Stimulated activated CD4-positive, alpha-beta T cell treated with anti-CD3 and anti-CD28 coated beads, Interleukin-1b, Interleukin-23, amount 100 ng/mL, for 4 hours (primary cell): ENCODE measurements at regions not wholly inside any gene's neighbourhood (a gene's known extent, or its start where the extent isn't known, plus 50 kb on each side); places are given as distances from the start of the nearest gene placed in this dataset.

ENCODE experiments used
- DNase-seq, 2 donors: peaks; one replicate each; pipeline ENCODE4 v3.0.0-alpha.2; 2020; ENCODE audit warnings: low read depth in 2 of 2

DNA sequence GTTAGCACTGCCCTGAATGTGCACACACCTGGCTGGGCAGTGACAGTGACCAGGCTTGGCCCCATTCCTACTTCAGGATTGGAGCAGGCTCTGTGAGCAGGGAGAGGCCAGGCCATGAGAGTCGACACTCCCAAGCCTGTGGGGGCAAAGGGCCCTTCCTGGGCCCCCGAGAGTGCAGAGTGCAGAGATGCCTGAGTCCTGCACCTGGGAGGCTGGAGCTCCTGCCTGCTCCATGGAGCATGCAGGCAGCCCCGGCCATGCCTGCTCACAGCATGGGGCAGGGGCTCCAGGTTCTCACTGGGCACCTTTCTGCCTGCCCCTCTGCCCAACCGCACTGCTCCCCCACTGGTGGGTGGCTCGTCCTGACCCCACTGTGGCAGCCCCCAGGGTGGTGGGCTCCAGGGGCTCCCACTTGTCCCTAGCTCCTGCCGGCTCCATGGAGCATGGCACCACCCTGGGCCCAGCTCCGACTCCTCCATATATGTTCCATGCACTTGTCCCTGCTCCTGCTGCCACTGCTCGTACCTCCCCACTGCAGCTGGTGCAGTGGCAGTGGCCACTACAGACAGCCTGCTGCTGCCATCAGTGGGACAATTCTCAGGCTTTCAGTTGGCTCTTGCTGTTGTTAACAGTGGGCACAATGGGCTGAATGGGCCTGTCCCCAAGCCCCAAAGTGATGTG lies 282.0 kb downstream of the RPRM start:
- DNase-seq, result no peak

DNA sequence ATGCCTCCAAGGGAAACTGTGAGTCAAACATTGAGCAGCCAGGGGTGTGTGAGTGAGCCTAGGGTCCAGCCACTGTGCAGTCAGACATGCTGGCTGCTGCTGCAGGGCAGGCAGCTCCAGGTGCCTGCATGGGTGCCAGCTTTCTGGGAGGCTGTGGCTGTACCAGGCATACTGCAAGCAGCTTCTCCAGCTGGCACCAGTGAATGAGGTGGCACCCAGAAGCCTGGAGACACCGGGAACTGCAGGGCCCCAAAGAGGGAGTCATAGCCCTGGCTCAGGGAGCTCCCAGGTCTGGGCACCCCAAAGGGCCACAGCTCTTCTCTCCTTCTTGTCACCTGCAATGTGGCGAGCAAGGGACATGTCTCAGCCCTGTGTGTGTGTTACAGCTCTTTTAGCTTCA lies 283.2 kb downstream of the RPRM start:
- DNase-seq, result no peak

DNA sequence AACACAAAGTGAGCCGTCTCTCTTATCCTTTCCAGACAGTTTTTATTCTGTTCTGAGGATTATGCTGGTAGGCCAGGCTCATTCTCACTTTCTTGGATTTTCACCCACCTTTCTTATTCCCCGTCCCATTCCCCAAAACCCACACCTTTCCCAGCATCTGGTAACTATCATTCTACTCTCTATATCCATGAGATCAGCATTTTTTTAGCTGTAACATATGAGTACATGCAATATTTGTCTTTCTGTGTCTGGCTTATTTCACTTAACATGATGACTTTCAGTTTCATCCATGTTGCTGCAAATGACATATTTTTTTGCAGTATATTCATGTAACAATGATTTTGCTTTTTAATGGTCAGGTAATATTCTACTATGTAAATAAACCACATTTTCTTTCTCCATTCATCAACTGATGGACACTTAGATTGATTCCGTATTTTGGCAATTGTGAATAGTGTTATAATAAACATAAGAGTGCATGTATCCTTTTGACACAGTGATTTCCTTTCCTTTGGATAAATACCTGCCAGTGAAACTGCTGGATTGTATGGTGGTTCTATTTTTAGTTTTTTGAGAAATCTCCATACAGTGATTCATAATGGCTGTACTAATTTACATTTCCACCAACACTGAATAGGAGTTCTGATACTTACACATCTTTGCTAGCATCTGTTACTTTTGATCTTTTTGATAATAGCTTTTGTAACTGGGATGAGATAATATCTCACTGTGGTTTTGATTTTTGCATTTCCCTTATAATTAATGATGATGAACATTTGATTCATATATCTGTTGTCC lies 289.3 kb downstream of the RPRM start:
- no peak for DNase-seq

DNA sequence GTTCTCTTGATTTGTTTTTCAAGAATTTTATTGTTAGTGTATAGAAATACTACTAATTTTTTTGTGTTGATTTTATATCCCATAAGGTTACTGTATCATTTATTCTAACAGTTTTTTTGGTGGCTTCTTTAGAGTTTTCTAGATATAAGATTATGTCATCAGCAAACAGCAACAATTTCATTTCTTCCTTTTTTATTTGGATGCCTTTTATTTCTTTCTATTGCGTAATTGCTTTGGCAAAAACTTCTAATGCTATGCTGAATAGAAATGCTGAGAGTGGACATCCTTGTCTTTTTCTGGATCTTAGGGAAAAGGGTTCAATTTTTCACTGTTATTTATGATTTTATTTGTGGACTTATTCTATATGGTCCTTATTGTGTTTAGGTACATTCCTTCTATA lies 298.8 kb downstream of the RPRM start:
- DNase-seq, result no peak

DNA sequence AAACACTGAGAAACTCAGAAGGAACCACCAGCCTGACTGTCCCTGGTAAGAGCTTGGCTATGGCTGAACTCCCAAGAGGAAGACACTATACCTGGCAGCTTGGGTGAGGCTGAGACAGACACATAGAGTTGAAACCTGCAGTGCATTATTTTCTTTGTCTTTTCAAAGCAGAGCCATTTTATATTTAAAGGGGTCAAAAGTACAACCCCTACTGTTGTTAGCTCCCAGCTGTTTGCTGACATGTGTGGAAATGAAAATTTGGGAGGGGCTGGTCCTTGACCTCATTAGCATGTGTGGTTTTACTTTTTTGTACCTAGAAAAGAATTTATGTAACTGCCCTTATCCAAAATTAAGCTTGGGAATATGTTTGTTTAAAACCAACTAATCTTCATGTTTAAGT lies 309.0 kb downstream of the RPRM start:
- no peak for DNase-seq

DNA sequence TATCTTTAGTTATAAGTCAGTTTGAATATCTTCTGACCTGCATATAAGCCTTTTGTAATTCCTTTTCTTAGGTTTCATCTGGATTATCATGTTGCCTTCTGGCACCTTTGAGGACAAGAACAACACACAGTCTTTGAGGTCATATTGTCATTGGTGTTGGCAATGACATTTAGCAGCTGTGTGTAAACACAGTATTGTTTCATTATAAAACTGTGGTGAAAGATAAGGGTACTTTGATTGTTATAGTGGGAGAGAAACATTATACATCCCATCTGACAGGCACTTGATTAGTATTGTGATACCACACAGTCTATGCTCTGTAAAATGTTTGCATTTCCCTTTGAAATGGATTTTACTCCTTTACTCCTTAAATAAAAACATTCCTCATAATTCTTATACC lies 313.5 kb downstream of the RPRM start:
- no peak for DNase-seq

DNA sequence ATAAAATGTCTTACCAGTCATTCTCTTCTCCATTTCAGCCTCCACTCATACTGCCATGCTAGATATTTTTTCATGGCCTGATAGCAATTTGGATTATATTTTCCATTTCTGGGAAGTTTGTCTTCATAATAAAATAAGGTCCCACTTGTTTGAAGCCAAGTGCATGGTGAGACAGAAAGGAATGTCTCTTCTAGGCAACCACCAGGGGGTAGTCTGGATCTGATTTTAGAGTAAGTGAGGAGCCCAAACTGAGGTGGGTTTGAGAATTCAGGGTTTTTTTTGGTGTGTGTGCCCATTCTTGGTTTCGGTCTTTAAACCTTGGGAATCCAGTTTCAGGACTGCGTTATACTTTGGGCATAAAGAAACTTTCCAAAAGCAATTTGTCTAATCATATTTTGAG lies 315.5 kb downstream of the RPRM start:
- no peak for DNase-seq

DNA sequence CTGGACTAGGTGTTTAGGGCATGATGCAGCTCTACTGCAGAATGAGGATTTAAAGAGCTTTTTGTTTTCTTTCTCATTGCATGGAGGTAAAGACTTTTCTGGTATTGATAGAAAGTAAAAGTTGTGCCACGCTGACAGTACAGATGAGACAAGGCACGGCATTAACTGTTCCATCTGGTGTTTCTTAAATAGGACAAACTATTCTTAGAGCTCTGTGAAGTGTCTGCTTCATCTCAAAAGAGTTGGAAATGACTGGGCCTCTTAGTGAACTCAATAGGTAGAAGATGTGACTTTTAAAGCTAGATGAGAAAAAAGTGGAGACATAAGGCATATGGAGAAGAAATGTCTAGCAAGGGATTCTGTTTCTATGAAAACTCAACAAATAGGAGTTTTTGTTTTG lies 321.8 kb downstream of the RPRM start:
- no peak for DNase-seq

DNA sequence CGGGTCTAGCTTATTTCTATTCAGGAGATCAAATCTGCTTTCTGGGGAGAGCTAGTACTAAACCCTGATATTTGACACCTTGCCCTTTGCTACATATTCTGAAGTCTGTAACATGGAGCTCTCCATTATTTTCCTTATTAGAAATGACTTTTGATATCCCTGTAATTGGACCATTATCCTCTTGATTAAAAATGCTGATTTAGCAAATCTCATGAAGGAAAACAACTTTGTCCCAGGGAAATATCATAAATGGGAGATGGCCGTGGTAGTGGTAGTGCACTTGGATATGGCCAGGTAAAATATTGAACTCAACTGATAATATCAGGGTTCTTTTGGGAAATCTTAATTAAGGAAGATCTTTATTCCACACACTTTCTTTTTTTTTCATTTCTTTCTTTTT lies 326.5 kb downstream of the RPRM start:
- no peak for DNase-seq

DNA sequence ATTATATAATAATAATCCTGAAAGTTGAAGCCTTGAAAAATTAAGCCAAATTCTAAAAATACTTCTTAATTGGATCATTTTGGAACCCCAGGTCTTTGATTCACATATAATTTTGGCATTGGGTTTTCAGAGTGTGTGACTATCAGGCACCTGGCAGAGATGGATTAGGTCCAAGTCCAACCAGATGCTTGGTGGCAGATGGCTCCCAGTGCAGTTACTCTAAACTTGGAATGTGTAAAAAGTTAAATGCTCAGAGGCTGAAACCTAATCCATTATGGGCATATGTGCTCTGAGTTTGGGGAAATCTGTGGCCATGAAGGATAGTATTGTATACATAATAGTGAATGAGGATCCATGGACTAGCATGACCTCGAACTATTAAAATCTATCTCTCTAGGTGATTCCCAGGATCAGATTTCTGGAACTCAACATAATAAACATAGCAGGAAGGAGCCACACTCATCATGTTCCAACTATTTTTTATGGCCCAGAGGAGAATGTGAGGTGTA lies 333.0 kb downstream of the RPRM start:
- no peak for DNase-seq

DNA sequence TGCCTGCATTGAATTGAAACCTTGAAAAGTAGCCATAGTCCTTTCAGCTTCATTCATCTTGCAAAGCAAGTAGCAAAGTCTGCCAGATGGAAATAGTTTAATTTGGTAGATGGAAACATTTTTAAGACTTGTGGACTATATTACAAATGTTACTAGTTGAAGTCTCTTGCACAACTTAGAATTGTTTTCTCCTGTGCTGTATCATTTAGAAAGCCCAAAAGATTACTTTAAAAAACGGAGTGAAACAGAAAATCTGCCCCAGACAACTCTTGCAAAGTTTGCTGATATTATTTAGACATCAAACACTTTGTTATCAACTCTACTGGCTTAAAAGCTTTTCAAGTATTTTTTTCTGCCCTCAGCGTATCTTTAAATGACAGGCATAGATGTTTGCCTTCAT lies 335.0 kb downstream of the RPRM start:
- DNase-seq, result no peak

DNA sequence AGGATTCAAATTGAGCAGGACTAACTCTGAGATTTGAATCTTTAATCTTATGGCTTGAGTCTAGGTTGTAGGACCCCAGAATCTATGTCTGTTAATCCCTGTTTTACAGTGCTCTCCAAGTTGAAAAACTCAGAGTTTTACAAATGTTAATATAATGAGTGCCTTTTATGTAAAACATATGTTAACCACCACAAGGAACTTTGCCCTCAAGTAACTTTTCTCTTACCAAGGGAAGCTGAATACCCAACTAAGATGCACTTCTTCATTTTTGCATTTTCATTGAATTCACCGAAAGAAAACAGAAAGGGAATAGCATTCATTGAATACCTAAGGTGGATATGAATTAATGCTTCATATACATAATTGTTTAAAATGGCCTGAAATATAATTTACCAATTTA lies 338.1 kb downstream of the RPRM start:
- no peak for DNase-seq

DNA sequence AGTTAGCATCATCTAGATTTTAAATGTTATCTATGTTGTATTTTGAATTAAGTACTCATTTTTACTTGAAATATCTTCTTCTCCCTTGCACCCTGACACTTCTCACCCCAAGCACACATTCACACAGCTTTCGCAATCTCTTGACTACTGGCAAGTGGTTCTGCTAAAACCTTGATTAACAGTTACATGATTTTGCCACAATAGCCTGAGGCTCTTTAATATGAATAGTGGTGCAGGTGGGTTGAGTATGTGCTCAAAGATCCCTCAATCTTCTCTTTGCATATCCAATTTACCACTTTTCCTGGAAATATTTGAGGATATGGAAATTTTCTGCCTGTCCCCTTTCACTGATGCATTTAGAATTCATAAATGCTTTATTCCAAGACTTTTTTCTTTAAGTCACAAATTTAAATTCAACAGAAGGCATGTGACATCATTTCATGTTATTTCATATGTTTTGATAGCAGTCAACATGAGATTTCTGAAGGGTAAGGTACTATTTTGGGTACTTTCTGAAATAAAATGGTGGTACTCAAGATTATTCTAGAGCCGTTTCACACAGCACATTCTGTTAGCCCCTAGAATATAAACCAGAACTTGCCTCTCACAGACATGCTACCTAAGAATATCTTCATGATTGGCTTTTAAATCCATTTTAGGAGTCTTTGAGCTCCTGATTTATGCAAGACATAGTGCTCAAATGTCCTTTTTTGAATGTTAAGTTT lies 339.7 kb downstream of the RPRM start:
- no peak for DNase-seq

DNA sequence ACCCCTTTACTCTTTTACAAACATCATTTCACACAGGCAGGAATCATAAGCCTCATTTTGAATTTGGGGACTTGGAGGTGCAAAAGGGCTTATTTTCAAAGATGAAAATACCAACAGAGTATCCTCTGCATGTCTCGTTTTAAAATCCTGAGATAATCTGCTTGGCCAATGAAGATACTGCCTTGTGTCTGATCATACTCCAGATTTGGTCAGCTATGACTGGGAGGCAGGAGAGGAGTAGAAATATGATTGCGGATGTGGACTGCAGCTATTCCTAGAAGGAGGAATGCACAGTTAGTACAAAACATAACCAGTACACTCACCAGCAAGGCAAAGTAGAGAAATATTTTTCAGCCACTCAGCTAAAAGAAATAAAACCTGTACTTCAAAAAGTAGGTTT lies 342.3 kb downstream of the RPRM start:
- no peak for DNase-seq

DNA sequence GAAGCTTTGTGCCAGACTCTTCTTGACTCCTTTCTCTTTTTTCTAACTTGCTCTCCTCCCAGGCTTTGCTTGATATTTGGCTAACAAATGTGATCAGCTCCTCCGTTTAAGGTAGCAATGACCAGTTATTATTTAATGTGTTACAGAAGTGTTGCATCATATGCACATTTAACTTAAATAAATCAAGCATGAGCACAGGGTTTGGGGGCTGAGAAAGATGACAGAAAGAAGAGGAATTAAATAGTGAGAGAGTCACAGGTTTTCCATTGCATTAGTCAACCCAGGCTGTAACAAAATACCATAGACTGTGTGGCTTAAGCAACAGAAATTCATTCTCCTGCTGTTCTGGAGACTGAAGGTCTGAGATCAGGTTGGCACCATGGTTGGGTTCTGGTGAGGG lies 343.8 kb downstream of the RPRM start:
- DNase-seq, result no peak

DNA sequence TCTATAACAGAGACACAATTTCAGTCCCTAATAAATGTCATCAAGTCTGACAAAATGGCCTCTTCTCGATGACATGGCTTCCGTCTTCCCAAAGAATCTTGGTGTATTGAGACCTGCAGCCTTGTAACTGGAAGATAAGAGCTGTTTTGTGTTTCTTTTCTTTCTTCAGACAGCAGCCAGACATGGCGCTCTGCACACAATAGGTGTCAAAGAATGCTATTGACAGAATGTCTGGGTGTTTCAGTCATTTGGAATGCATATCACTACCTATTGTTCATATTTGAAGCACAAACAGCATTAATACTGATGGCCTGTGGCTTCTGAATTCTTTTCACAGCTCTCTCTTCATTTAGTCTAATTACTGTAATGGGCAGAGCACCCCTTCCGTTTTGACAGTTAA lies 344.8 kb downstream of the RPRM start:
- DNase-seq, result no peak

DNA sequence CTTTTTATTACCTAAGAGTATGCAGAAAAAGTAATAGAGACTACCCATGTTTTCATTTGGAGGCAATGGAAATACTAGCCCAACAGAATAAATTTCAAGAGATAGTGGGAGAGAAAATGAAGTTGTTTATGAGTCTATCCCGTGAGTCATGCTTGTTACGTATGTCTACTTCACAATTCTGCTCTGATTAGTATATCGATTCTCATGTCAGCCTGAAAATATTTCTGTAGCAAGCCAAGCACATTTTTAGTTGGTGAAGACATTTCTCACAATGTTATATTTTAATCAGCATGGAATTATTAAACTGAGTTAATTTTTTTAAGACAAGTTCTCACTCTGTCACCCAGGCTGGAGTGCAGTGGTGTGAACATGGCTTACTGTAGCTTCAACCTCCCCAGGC lies 346.1 kb downstream of the RPRM start:
- no peak for DNase-seq

DNA sequence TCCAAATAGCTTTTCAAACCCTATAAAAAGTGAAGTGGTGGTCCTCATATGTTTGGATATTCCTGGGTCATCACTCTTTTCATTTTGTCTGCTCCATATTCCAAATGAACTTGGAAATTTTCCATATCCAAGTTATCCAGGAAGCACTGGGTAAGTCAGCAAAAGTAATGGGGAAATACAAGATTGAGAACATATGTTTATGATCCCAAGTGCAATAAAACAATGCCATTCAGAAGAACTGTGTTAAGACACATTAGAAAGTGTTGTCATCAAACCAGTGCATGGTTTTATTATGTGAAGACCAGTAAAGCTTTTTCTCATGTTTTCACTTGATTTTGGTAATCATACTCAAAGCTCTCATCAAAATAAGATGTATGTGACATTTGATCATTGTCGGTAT lies 363.4 kb downstream of the RPRM start:
- no peak for DNase-seq

DNA sequence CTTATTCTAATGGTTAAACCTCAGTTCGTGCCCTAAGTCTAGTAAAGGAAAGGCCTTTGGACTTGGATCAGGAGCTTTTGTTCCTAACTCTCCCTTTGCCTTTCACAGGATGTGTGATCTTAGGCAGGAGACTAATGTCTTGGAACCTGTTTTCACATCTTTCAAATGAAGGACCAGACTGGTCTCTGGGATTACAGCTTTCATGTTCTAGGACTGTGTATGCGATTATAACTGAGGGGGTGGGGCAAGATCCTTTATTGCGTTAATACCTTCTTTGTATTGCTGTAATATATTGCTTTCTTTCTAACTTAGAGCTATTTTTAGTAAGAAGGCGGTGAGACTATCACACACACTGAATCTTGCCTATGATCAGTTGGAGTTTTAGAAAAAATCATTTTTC lies 368.1 kb downstream of the RPRM start:
- DNase-seq, result no peak

DNA sequence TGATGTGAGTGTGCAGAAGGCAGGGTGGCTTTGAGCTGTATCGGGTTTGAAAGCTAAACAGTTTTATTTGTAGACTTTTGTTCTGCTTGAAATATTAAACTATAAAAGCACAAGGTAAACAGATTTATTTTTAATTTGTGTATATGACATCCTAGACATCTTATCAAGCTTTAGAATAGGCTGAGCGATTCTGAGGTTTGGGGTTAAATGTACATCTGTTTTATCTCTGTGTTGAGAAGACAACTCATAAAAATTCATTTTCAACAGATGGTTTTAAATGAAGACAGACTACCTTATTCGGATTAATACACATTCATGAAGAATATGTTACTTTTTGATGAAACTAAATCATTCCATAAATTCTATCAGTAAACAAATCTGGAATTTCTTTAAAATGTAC lies 368.8 kb downstream of the RPRM start:
- no peak for DNase-seq

DNA sequence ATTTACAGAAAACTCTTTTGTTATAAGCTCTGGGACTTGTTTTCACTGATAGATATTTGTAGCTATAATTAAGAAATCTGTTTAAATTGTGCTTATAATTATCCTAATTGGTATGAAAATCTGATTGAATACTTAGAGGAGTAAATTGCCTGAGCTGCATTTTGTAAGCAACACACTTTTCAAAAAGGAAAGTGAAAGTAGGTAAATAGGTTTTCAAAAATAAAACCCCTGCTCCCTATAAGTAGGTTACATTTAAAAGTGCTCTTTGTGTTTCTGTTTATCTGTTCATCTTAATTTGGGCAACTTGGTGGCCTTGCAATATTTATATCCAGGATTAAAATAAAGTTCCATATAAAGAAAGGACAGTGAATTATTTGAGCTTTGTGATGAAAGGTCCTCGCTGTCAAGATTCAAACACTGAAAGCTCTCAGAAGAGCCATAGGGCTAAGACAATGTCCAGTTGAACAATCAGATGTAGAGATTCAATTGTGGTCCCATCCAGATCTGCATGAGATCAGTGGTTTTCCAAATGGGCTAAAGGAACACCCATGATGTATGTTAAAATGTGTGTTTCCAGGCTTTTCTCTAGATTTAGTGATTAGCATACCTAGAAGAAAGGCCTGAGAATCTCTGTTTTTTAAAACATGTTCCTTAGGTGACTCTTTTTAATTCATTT lies 371.6 kb downstream of the RPRM start:
- no peak for DNase-seq
